Naive thymus-derived CD4-positive, alpha-beta T cell (primary cell): ENCODE measurements at regions not wholly inside any gene's neighbourhood (a gene's known extent, or its start where the extent isn't known, plus 50 kb on each side); places are given as distances from the start of the nearest gene placed in this dataset.

Experiments
- ATAC-seq: fragments of 150-1000 bp; cut with Tn5 transposase; 2 replicates; pipeline ENCODE4 v1.10.0; 2021; ENCODE audit warnings: mild to moderate bottlenecking, moderate library complexity
- CTCF ChIA-PET: fragments of 350-600 bp; sonication (Branson Sonifier 250); formaldehyde crosslinking; loops from one replicate; lab custom pipeline; 2021; ENCODE audit warnings: antibody characterized with exemption; lab: Charles Lee
- POLR2A ChIA-PET: fragments of 350-600 bp; sonication (Branson Sonifier 250); formaldehyde crosslinking; loops from one replicate; lab custom pipeline; 2021; ENCODE audit warnings: antibody characterized with exemption, inconsistent platforms; lab: Charles Lee
- DNase-seq, 9 donors: peaks; one replicate each; pipeline versions ENCODE4 v3.0.0 to v3.0.0-alpha.2; 2020 to 2022; ENCODE audit warnings: mixed read lengths in 1 of 9
- H3K27ac ChIP-seq: one replicate; pipeline ENCODE4 v1.7.0; 2013; ENCODE audit warnings: mild to moderate bottlenecking, low read depth, low read length, moderate library complexity
- H3K27me3 ChIP-seq, 2 donors: one replicate each; pipeline ENCODE4 v1.7.0; 2013; ENCODE audit warnings: low read length in 2 of 2, mild to moderate bottlenecking in 2 of 2, moderate library complexity in 2 of 2; ENCODE audit not compliant: control insufficient read depth in 2 of 2, insufficient read depth in 2 of 2
- H3K36me3 ChIP-seq, 3 experiments: 1 replicate in 2 of 3; 2 replicates in 1 of 3; pipeline ENCODE4 v1.7.0; 2013; ENCODE audit warnings: low read length in 3 of 3, mild to moderate bottlenecking in 3 of 3, moderate library complexity in 1 of 3; ENCODE audit not compliant: insufficient read depth in 3 of 3, control insufficient read depth in 2 of 3
- H3K4me1 ChIP-seq, 2 donors: one replicate each; pipeline ENCODE4 v1.7.0; 2013; ENCODE audit warnings: low read length in 2 of 2, mild to moderate bottlenecking in 2 of 2, moderate library complexity in 1 of 2; ENCODE audit not compliant: control insufficient read depth in 2 of 2, insufficient read depth in 2 of 2
- H3K4me3 ChIP-seq: 2 replicates; pipeline ENCODE4 v1.7.0; 2013; ENCODE audit warnings: mild to moderate bottlenecking, low read length
- H3K9me3 ChIP-seq, 3 experiments: 1 replicate in 2 of 3; 2 replicates in 1 of 3; pipeline ENCODE4 v1.7.0; 2013; ENCODE audit warnings: low read length in 3 of 3; ENCODE audit not compliant: control insufficient read depth in 2 of 3
- H3K27ac Mint-ChIP-seq, 9 donors: one replicate each; pipeline ENCODE4 v1.8.0; 2020 to 2022; ENCODE audit warnings: mixed read lengths in 9 of 9, mild to moderate bottlenecking in 8 of 9, moderate library complexity in 5 of 9, inconsistent platforms in 2 of 9
- H3K27me3 Mint-ChIP-seq, 5 donors: one replicate each; pipeline ENCODE4 v1.8.0; 2021 to 2022; ENCODE audit warnings: mixed read lengths in 5 of 5, mild to moderate bottlenecking in 1 of 5
- H3K36me3 Mint-ChIP-seq, 5 donors: one replicate each; pipeline ENCODE4 v1.8.0; 2020 to 2022; ENCODE audit warnings: mixed read lengths in 5 of 5, mild to moderate bottlenecking in 3 of 5, inconsistent platforms in 1 of 5
- H3K4me1 Mint-ChIP-seq, 7 donors: one replicate each; pipeline ENCODE4 v1.8.0; 2020 to 2022; ENCODE audit warnings: mixed read lengths in 7 of 7, mild to moderate bottlenecking in 3 of 7, inconsistent platforms in 1 of 7
- H3K4me3 Mint-ChIP-seq, 10 donors: one replicate each; pipeline ENCODE4 v1.8.0; 2020 to 2022; ENCODE audit warnings: mild to moderate bottlenecking in 10 of 10, mixed read lengths in 10 of 10, moderate library complexity in 6 of 10, inconsistent platforms in 2 of 10
- H3K9me3 Mint-ChIP-seq, 11 donors: one replicate each; pipeline ENCODE4 v1.8.0; 2020 to 2022; ENCODE audit warnings: mixed read lengths in 11 of 11, mild to moderate bottlenecking in 4 of 11, inconsistent platforms in 1 of 11, moderate library complexity in 1 of 11
- intact Hi-C, 2 donors: fragments of 100-400 bp; cut with micrococcal nuclease; formaldehyde crosslinking; loops; one replicate each; pipeline ENCODE4 v1.15.1; 2023

DNA sequence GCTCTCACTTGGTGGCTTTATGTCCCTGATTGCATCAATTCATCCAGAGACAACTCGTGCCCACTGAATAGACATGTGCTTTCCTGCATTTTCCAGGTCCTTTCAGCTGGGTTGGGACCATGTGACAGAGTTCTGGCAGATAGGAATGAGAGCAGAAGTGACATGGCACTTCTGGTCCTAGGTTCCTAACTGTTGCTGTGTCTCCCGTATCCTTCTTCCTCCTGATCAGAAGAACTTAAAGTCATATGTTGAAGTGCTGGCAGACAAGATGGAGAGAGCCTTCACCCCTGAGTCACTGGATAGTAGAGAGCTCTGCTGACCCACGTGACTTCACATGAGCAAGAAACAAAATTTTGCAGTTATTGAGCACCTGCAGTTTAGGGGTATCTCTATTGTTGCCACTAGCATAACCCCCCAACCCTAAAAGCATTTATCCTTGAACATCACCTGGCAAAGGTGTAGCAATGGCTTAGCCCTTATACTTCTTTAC is 80.0 kb downstream of the NREP start:
- Histone ChIP-seq H3K27ac (no peak overlapping the region), H3K4me3 (no peak overlapping the region), H3K36me3 (no peaks in the 10 kb centered on the region), H3K27me3 (no peaks in the 10 kb centered on the region), H3K4me1 (no peaks in the 10 kb centered on the region), H3K9me3 (no peaks in the 10 kb centered on the region)
- Mint-ChIP-seq H3K9me3 (no peaks in the 10 kb centered on the region), H3K27ac (no peak overlapping the region), H3K4me1 (no peaks in the 10 kb centered on the region), H3K36me3 (no peaks in the 10 kb centered on the region), H3K27me3 (peaks cover 5 to 27% (median 11%) of the 10 kb centered on the region in 5 donors), H3K4me3 (no peak overlapping the region)
- CTCF ChIA-PET, result no interaction called here
- ATAC-seq, result no peak
- DNase-seq, result no peak
- intact Hi-C loops, result no loop called here
- POLR2A ChIA-PET, result no interaction called here

GRCh38 chr5:111676466-111676865 is 80.5 kb downstream of the NREP start:
- peaks cover 5 to 27% (median 11%) of the 10 kb centered on the region in 5 donors for H3K27me3 Mint-ChIP-seq
- ChIA-PET CTCF (no interaction called here), POLR2A (no interaction called here)

DNA sequence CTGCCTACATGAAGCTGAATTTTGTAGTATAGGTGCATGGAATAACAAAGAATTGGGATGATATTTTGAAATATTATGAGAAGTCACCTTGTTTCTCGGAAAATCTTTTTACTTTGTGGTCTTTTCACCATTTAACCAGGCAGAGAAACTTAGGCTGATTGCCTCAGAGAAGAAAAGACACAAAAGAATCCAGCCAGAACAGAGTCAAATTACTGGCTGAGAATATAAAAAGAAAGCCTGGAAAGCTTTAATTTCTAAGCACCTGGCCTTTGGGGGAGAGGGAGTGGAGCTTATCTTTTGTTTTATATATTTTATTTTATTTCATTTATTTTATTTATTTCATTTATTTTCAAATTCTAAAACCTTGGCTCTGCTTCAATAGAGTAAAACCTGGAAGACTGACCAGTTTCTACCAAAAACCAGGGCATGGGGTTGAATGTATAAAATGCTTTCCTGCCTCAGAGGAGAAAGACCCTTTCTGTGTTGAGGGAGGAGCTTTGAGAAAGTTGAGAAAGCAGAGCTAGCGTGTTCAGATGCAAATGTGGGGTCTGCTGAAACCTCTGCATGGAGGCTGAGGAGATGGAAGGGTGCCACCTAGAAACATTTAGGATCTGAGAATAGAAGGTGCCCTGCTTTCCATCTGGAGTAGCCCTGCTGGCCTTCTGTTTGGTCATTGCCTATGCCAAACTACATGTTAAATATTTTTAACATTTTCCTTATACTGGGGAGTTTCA is 81.6 kb downstream of the NREP start:
- CTCF ChIA-PET, result no interaction called here
- H3K27me3 Mint-ChIP-seq, result peaks cover 0 to 27% (median 11%) of the 10 kb centered on the region in 5 donors
- H3K4me1 ChIP-seq, result no peaks in the 10 kb centered on the region
- intact Hi-C loops, result no loop called here
- no peak overlapping the region for H3K27ac Mint-ChIP-seq
- no peak overlapping the region for H3K4me3 Mint-ChIP-seq
- H3K4me1 Mint-ChIP-seq, result no peaks in the 10 kb centered on the region
- no peaks in the 10 kb centered on the region for H3K9me3 ChIP-seq
- H3K4me3 ChIP-seq, result no peak overlapping the region
- ATAC-seq (no peak), DNase-seq (no peak)
- POLR2A ChIA-PET, result no interaction called here
- no peaks in the 10 kb centered on the region for H3K36me3 Mint-ChIP-seq
- no peaks in the 10 kb centered on the region for H3K9me3 Mint-ChIP-seq
- H3K27ac ChIP-seq, result no peak overlapping the region
- H3K27me3 ChIP-seq, result no peaks in the 10 kb centered on the region
- no peaks in the 10 kb centered on the region for H3K36me3 ChIP-seq

More at GRCh38 chr5:111676466-111676865, 80.5 kb downstream of the NREP start:
- H3K27me3 ChIP-seq, result no peaks in the 10 kb centered on the region
- H3K27ac ChIP-seq, result no peak overlapping the region
- Mint-ChIP-seq H3K9me3 (no peaks in the 10 kb centered on the region), H3K4me3 (no peak overlapping the region), H3K27ac (no peak overlapping the region), H3K36me3 (no peaks in the 10 kb centered on the region), H3K4me1 (no peaks in the 10 kb centered on the region)
- no peak for ATAC-seq
- no peak for DNase-seq
- no peaks in the 10 kb centered on the region for H3K4me1 ChIP-seq
- no peaks in the 10 kb centered on the region for H3K36me3 ChIP-seq
- intact Hi-C loops, result no loop called here
- no peak overlapping the region for H3K4me3 ChIP-seq
- H3K9me3 ChIP-seq, result no peaks in the 10 kb centered on the region

- Mint-ChIP-seq H3K36me3 (no peaks in the 10 kb centered on the region), H3K9me3 (peaks cover 0 to 3% (median 0%) of the 10 kb centered on the region in 11 donors), H3K27ac (no peak overlapping the region), H3K27me3 (peaks cover 0 to 25% (median 11%) of the 10 kb centered on the region in 5 donors), H3K4me3 (no peak overlapping the region), H3K4me1 (no peaks in the 10 kb centered on the region)
- CTCF ChIA-PET, result no interaction called here
- Histone ChIP-seq H3K9me3 (no peaks in the 10 kb centered on the region), H3K27ac (no peak overlapping the region), H3K27me3 (no peaks in the 10 kb centered on the region), H3K36me3 (no peaks in the 10 kb centered on the region), H3K4me3 (no peak overlapping the region), H3K4me1 (no peaks in the 10 kb centered on the region)
- DNase-seq, result no peak
- POLR2A ChIA-PET, result no interaction called here
- intact Hi-C loops, result no loop called here
- ATAC-seq, result no peak
Observed at GRCh38 chr5:111673891-111674626, 82.9 kb downstream of the NREP start.

DNA sequence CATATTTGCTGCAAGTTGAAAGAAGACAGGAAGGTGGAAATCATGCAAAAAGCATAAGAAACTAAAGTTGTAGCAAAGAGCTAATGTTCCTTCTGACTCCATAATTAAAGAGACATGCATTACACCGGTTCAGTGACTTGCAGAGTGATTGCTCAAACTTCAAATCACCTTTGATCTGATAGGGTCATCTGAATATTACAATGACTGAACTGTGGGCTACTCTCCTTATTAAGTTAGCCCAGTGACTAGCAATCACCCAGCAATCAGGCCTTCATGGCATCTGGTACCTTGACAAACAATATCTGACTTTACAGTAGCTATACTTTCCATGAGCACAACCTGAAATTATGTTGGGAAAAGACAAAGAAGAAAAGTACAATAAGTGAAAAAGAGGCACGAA is 84.9 kb downstream of the NREP start:
- no peak overlapping the region for H3K27ac ChIP-seq
- Mint-ChIP-seq H3K4me1 (peaks cover 0 to 1% (median 0%) of the 10 kb centered on the region in 7 donors), H3K4me3 (no peak overlapping the region), H3K27ac (no peak overlapping the region), H3K36me3 (no peaks in the 10 kb centered on the region), H3K9me3 (peaks cover 0 to 3% (median 0%) of the 10 kb centered on the region in 11 donors), H3K27me3 (peaks cover 0 to 15% (median 11%) of the 10 kb centered on the region in 5 donors)
- no peaks in the 10 kb centered on the region for H3K4me1 ChIP-seq
- no peaks in the 10 kb centered on the region for H3K9me3 ChIP-seq
- ChIA-PET POLR2A (no interaction called here), CTCF (no interaction called here)
- H3K36me3 ChIP-seq, result no peaks in the 10 kb centered on the region
- no peaks in the 10 kb centered on the region for H3K27me3 ChIP-seq
- DNase-seq, result no peak
- intact Hi-C loops, result no loop called here
- ATAC-seq, result no peak
- H3K4me3 ChIP-seq, result no peak overlapping the region

DNA sequence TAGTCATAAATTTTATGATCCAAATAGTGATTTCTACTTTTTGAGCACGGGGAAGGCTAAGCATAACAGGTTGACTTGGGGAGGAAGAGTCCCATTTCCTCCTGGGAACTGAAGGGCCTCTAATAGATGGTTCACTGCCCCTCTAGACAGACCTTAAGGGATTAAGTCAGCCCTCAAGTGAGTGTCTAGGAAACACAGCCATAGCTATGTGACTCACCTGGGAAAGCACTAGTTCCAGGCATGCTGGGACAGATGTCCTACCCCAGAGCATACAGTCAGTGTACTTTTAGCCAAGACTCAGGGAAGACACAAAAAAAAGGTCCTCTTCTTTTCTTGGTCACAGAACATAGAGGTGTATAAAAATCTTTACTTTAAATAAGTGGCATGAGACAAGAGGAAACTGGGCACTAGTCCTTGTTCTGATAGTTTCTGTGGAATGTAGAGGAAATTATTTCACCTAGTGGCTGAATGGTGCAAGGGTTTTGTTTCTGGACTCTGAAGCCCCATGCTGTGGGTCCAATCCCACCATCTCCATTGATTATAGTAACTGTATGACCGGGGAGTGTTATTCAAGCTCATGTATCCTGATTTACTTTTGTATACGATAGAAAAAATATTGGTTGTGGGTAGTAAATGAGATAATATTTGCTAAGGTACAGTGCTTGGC is 86.0 kb downstream of the NREP start:
- Histone ChIP-seq H3K27ac (no peak overlapping the region), H3K27me3 (no peaks in the 10 kb centered on the region), H3K4me3 (no peak overlapping the region), H3K36me3 (no peaks in the 10 kb centered on the region), H3K4me1 (no peaks in the 10 kb centered on the region), H3K9me3 (no peaks in the 10 kb centered on the region)
- Mint-ChIP-seq H3K27ac (no peak overlapping the region), H3K4me1 (peaks cover 0 to 4% (median 0%) of the 10 kb centered on the region in 7 donors), H3K27me3 (peaks cover 0 to 15% (median 10%) of the 10 kb centered on the region in 5 donors), H3K36me3 (no peaks in the 10 kb centered on the region), H3K4me3 (no peak overlapping the region), H3K9me3 (peaks cover 0 to 3% (median 0%) of the 10 kb centered on the region in 11 donors)
- ChIA-PET POLR2A (no interaction called here), CTCF (no interaction called here)
- DNase-seq, result no peak
- intact Hi-C loops, result no loop called here
- no peak for ATAC-seq
